Thyroid gland (tissue), 4 donors: ENCODE measurements at regions not wholly inside any gene's neighbourhood (a gene's known extent, or its start where the extent isn't known, plus 50 kb on each side); places are given as distances from the start of the nearest gene placed in this dataset.

Source experiments
- DNase-seq, 2 donors: peaks; one replicate each; pipeline ENCODE4 v3.0.0-alpha.2; 2019
- H3K27ac ChIP-seq, 3 donors: fragments of 200-600 bp; sonication (generic); 1 replicate in 2 of 3; 2 replicates in 1 of 3; pipeline ENCODE4 v1.5.1; 2016 to 2019; ENCODE audit warnings: mild to moderate bottlenecking in 1 of 3, moderate library complexity in 1 of 3
- H3K27me3 ChIP-seq: fragments of 200-600 bp; sonication (generic); one replicate; pipeline ENCODE4 v1.5.1; 2019
- H3K36me3 ChIP-seq, 2 donors: fragments of 200-600 bp; sonication (generic); one replicate each; pipeline ENCODE4 v1.5.1; 2016 to 2019
- H3K4me1 ChIP-seq, 2 donors: fragments of 200-600 bp; sonication (generic); one replicate each; pipeline ENCODE4 v1.5.1; 2017 to 2019
- H3K4me3 ChIP-seq, 3 donors: fragments of 200-600 bp; sonication (generic); replicated peaks in 1 of 3; 1 replicate in 2 of 3; 2 replicates in 1 of 3; pipeline ENCODE4 v1.5.1; 2016; ENCODE audit warnings: mild to moderate bottlenecking in 1 of 3
- H3K9me3 ChIP-seq: fragments of 200-600 bp; sonication (generic); one replicate; pipeline ENCODE4 v1.5.1; 2017
- POLR2A ChIP-seq, 2 donors: fragments of 450-650 bp; IDR thresholded peaks; one replicate each; pipeline ENCODE4 v1.6.1; 2017; ENCODE audit warnings: antibody characterized with exemption in 2 of 2, mild to moderate bottlenecking in 2 of 2, moderate library complexity in 1 of 2
- WGBS, 2 donors: methylation state at CpG; one replicate each; pipeline ENCODE4 v1.1.5; 2017; 5-methylcytosine and 5-hydroxymethylcytosine counted together
- intact Hi-C: fragments of 100-400 bp; cut with DNase I; formaldehyde crosslinking; loops from one replicate; pipeline ENCODE4 v1.15.1; 2023
- TF ChIP-seq, protein P1 (sequence below), 6 experiments: fragments of 200-600 bp in 3 of 6; fragments of 450-650 bp in 3 of 6; sonication (generic) in 3 of 6; IDR thresholded peaks; one replicate each; pipeline ENCODE4 v1.5.1; 2016 to 2019; ENCODE audit warnings: antibody characterized with exemption in 6 of 6, mild to moderate bottlenecking in 2 of 6, inconsistent platforms in 1 of 6, moderate library complexity in 1 of 6

DNA sequence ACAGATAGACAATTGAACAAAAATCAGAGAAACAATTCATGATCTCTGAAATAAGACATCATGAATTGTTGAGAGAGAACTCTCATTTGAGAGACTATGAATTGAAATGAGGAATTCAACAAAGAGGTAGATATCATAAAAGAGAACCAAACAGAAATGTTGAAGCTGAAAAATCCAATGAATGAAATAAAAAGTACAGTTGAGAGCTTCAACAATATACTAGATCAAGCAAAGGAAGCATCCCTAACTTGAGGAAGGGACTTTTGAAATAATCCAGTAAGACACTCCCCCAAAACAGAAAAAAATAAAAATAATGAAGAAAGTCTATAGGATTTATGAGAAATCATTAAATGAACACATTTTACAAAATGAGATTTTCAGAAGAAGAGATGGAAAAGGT lies 310.0 kb upstream of the PCDH10 start:
- Histone ChIP-seq H3K4me1 (no peaks in the 10 kb centered on the region), H3K9me3 (no peaks in the 10 kb centered on the region), H3K36me3 (no peaks in the 10 kb centered on the region), H3K4me3 (no peak overlapping the region), H3K27ac (no peak overlapping the region), H3K27me3 (no peaks in the 10 kb centered on the region)
- intact Hi-C loops, result no loop called here
- DNase-seq, result no peak
- no peak for TF ChIP-seq POLR2A (IDR thresholded peaks at IDR 0.05)
- TF ChIP-seq, protein P1, sequence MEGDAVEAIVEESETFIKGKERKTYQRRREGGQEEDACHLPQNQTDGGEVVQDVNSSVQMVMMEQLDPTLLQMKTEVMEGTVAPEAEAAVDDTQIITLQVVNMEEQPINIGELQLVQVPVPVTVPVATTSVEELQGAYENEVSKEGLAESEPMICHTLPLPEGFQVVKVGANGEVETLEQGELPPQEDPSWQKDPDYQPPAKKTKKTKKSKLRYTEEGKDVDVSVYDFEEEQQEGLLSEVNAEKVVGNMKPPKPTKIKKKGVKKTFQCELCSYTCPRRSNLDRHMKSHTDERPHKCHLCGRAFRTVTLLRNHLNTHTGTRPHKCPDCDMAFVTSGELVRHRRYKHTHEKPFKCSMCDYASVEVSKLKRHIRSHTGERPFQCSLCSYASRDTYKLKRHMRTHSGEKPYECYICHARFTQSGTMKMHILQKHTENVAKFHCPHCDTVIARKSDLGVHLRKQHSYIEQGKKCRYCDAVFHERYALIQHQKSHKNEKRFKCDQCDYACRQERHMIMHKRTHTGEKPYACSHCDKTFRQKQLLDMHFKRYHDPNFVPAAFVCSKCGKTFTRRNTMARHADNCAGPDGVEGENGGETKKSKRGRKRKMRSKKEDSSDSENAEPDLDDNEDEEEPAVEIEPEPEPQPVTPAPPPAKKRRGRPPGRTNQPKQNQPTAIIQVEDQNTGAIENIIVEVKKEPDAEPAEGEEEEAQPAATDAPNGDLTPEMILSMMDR (IDR thresholded peaks at IDR 0.05), result no peak

DNA sequence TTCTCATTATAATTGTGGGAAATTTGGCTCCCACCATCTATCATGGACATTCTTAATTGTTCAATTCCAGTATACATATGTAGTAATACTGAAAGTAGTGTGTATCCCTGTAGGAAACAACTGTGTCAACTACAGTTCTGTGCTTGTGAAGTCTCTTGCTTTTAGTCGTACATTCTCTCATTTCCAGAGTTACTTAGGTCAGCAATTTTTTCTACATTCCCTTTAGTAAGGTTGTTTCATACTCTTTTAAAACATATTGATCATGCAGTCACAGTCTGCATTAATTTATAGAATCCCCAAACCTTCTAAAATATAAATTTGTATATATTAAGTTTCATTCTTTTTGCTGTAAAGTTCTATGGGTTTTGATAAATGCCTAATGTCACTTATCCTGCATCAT lies 289.2 kb upstream of the PCDH10 start:
- no peak for TF ChIP-seq POLR2A (IDR thresholded peaks at IDR 0.05)
- TF ChIP-seq, protein P1 (IDR thresholded peaks at IDR 0.05), result no peak
- H3K27me3 ChIP-seq, result no peaks in the 10 kb centered on the region
- no peak for DNase-seq
- H3K4me3 ChIP-seq, result no peak overlapping the region
- 44 to 53% methylated on average over 1 of the region's 1 CpG for whole genome bisulfite sequencing, 2 donors
- intact Hi-C loops, result no loop called here
- H3K36me3 ChIP-seq, result no peaks in the 10 kb centered on the region
- H3K4me1 ChIP-seq, result no peaks in the 10 kb centered on the region
- no peak overlapping the region for H3K27ac ChIP-seq
- no peaks in the 10 kb centered on the region for H3K9me3 ChIP-seq

DNA sequence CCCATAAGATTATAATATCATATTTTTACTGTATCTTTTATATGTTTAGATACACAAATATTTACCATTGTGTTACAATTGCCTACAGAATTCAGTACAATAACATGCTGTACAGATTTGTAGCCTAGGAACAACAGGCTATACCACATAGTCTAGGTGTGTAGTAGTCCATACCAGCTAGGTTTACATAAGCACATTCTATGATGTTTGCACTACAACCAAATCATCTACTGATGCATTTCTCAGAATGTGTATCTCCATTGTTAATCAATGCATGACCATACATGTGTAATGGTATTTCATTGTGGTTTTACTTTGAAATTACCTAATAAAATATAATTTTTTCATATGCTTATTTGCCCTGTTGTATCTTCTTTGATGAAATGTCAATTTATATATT lies 288.1 kb upstream of the PCDH10 start:
- no peaks in the 10 kb centered on the region for H3K9me3 ChIP-seq
- intact Hi-C loops, result no loop called here
- no peak for DNase-seq
- H3K27me3 ChIP-seq, result no peaks in the 10 kb centered on the region
- H3K4me1 ChIP-seq, result no peaks in the 10 kb centered on the region
- no peaks in the 10 kb centered on the region for H3K36me3 ChIP-seq
- H3K27ac ChIP-seq, result no peak overlapping the region
- no peak for TF ChIP-seq POLR2A (IDR thresholded peaks at IDR 0.05)
- TF ChIP-seq, protein P1 (IDR thresholded peaks at IDR 0.05), result no peak
- no peak overlapping the region for H3K4me3 ChIP-seq

DNA sequence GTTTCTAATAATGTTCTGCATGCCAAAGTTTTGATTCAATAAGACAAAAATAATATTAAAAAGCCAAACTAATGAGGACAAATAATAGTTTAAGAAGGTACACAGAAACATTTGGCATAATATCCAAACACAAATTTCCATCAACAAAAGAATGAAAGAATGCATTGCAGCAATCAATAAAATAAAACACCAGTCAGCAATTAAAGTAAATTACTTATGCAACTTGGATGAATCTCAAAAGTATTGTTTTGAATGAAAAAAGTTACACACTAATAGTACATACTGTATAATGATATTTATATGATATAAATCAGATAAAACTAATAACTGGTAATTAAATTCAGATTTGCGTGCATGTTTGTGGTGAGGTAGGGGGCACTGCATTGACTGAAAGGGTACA lies 285.5 kb upstream of the PCDH10 start:
- TF ChIP-seq POLR2A (IDR thresholded peaks at IDR 0.05), result no peak
- TF ChIP-seq, protein P1 (IDR thresholded peaks at IDR 0.05), result no peak
- WGBS, 2 donors, result 95 to 100% methylated on average over 1 of the region's 1 CpG
- intact Hi-C loops, result no loop called here

DNA sequence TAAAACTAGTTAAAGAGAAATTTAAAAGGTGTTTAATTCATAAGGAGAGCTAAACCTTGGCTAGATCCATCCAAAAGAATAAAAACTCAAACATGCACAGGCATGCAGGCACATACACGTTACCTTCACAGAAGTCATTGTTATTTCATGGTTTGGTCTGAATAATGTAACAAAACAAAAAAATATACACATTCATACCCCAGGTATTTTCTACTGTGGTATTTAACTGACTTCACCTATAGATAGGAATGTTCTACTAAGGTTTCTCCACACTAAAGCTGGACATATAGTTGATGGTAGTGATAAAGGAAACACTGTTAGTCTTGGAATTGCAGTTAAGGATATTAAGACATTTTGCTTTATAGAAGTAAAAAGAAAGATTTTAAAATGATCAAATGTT lies 283.6 kb upstream of the PCDH10 start:
- WGBS, 2 donors, result 89 to 91% methylated on average over 1 of the region's 1 CpG
- H3K36me3 ChIP-seq, result no peaks in the 10 kb centered on the region
- intact Hi-C loops, result no loop called here
- H3K27me3 ChIP-seq, result no peaks in the 10 kb centered on the region
- TF ChIP-seq, protein P1 (IDR thresholded peaks at IDR 0.05), result no peak
- no peak for TF ChIP-seq POLR2A (IDR thresholded peaks at IDR 0.05)
- H3K27ac ChIP-seq, result no peak overlapping the region
- no peaks in the 10 kb centered on the region for H3K9me3 ChIP-seq
- H3K4me3 ChIP-seq, result no peak overlapping the region
- H3K4me1 ChIP-seq, result no peaks in the 10 kb centered on the region
- DNase-seq, result no peak

More for the DNA sequence above, 285.5 kb upstream of the PCDH10 start:
- H3K4me3 ChIP-seq, result no peak overlapping the region
- no peak for DNase-seq
- no peaks in the 10 kb centered on the region for H3K36me3 ChIP-seq
- no peaks in the 10 kb centered on the region for H3K4me1 ChIP-seq
- H3K27me3 ChIP-seq, result no peaks in the 10 kb centered on the region
- no peak overlapping the region for H3K27ac ChIP-seq
- no peaks in the 10 kb centered on the region for H3K9me3 ChIP-seq
